Tibial artery (tissue), 4 donors: ENCODE measurements at regions not wholly inside any gene's neighbourhood (a gene's known extent, or its start where the extent isn't known, plus 50 kb on each side); places are given as distances from the start of the nearest gene placed in this dataset.

Experiments used
- DNase-seq, 2 donors: peaks; one replicate each; pipeline ENCODE4 v3.0.0-alpha.2; 2019
- H3K27ac ChIP-seq, 2 donors: fragments of 200-600 bp; sonication (generic) in 1 of 2; 1 replicate in 1 of 2; 2 replicates in 1 of 2; pipeline ENCODE4 v1.5.1; 2018 to 2019; ENCODE audit warnings: mild to moderate bottlenecking in 1 of 2
- H3K27me3 ChIP-seq, 2 donors: fragments of 200-600 bp; sonication (generic) in 1 of 2; one replicate each; pipeline versions ENCODE4 v1.5.1 to v1.6.0; 2016 to 2019
- H3K36me3 ChIP-seq, 3 donors: fragments of 200-600 bp; sonication (generic) in 2 of 3; one replicate each; pipeline ENCODE4 v1.5.1; 2016 to 2019; ENCODE audit warnings: mild to moderate bottlenecking in 2 of 3
- H3K4me1 ChIP-seq, 4 donors: fragments of 200-600 bp; sonication (generic) in 2 of 4; 1 replicate in 3 of 4; 2 replicates in 1 of 4; pipeline ENCODE4 v1.5.1; 2016 to 2019
- H3K4me3 ChIP-seq, 2 donors: fragments of 200-600 bp; sonication (generic) in 1 of 2; 1 replicate in 1 of 2; 2 replicates in 1 of 2; pipeline ENCODE4 v1.5.1; 2018 to 2019; ENCODE audit warnings: mild to moderate bottlenecking in 2 of 2
- H3K9me3 ChIP-seq, 3 donors: fragments of 200-600 bp; sonication (generic) in 1 of 3; one replicate each; pipeline ENCODE4 v1.5.1; 2016 to 2019
- intact Hi-C: fragments of 100-400 bp; cut with DNase I; formaldehyde crosslinking; loops from one replicate; pipeline ENCODE4 v1.15.0; 2023; ENCODE audit warnings: low total_unique reads
- TF ChIP-seq, protein P1 (sequence below), 2 experiments: fragments of 200-600 bp in 1 of 2; fragments of 450-650 bp in 1 of 2; IDR thresholded peaks; one replicate each; pipeline ENCODE4 v1.5.1; 2017 to 2019; ENCODE audit warnings: antibody characterized with exemption in 2 of 2, mild to moderate bottlenecking in 1 of 2, moderate library complexity in 1 of 2

DNA sequence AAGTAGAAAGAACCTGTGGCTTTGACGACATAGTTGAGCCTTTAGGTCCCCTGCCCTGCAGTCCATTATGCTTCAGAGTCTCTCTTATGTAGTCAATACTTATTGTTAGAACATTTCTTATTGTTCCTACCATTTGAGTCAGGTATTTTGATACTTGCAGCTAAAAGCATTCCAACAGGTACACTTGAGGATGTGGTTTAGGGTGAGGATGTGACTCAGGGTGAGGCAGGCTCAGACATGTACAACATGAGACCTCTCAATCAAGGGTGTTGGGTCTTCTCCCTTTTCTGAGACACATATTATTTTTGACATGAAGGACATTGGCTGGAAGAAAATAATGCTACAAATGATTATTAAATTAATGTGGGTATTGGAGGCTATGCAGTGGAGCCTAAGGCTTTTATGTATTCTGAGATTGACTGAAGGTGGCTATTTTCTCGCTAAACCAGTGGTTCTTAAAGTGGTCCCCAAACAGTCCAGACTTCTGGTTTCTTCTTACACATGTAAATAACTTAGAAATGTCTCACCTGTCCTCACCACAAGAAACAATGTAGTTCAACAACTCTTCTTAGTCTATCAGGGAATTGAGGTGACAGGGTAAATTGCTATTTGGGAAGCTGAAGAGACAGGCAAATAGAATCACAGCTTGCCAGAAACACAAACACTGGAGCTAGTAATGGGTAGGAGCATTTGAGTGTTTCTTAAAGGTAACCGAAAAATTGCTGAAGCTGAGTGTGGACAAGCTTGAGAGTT lies 135.5 kb upstream of the ZPLD1 start:
- Histone ChIP-seq H3K4me3 (no peak overlapping the region), H3K4me1 (no peaks in the 10 kb centered on the region), H3K27me3 (no peaks in the 10 kb centered on the region), H3K9me3 (no peaks in the 10 kb centered on the region), H3K36me3 (no peaks in the 10 kb centered on the region), H3K27ac (no peak overlapping the region)
- TF ChIP-seq, protein P1, sequence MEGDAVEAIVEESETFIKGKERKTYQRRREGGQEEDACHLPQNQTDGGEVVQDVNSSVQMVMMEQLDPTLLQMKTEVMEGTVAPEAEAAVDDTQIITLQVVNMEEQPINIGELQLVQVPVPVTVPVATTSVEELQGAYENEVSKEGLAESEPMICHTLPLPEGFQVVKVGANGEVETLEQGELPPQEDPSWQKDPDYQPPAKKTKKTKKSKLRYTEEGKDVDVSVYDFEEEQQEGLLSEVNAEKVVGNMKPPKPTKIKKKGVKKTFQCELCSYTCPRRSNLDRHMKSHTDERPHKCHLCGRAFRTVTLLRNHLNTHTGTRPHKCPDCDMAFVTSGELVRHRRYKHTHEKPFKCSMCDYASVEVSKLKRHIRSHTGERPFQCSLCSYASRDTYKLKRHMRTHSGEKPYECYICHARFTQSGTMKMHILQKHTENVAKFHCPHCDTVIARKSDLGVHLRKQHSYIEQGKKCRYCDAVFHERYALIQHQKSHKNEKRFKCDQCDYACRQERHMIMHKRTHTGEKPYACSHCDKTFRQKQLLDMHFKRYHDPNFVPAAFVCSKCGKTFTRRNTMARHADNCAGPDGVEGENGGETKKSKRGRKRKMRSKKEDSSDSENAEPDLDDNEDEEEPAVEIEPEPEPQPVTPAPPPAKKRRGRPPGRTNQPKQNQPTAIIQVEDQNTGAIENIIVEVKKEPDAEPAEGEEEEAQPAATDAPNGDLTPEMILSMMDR (IDR thresholded peaks at IDR 0.05) = no peak
- intact Hi-C loops = no loop called here
- no peak for DNase-seq

DNA sequence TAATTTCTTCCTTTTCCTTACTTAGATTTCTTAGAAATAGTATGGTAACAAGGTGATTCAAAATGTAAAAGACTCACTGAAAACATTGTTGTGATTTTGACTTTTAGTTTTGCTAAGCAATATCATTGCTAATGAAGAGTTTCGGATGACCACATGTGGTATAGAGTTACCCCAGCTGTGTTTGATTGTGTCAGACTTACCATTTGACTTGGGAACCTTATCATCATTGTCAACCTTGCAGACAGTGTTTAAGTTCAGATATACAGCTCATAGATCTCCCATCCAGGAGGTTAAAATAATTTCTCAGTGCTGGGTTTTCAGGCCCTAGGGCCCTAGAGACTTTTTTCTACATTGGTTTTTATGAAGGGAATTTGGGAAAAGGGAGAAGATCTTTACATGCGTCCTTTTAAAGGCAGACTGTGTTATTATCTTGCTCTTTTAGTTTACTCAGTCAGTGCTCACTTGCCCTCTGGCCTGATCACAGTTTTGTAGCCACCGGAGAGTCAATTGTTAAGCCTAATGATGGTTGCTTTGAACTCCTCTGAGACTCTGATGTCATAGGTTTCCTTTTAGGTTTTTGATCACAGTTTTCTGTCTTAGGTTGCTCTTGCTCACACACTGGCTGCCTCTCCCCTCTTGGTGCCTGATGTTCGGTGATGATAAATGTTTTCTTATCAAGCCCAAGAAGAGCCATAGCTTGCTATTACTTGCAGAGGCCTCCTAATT lies 133.5 kb upstream of the ZPLD1 start:
- no peaks in the 10 kb centered on the region for H3K27me3 ChIP-seq
- H3K9me3 ChIP-seq = no peaks in the 10 kb centered on the region
- intact Hi-C loops = no loop called here
- H3K4me1 ChIP-seq = no peaks in the 10 kb centered on the region
- H3K4me3 ChIP-seq = no peak overlapping the region
- TF ChIP-seq, protein P1 (IDR thresholded peaks at IDR 0.05) = no peak
- DNase-seq = no peak
- H3K27ac ChIP-seq = no peak overlapping the region
- no peaks in the 10 kb centered on the region for H3K36me3 ChIP-seq

DNA sequence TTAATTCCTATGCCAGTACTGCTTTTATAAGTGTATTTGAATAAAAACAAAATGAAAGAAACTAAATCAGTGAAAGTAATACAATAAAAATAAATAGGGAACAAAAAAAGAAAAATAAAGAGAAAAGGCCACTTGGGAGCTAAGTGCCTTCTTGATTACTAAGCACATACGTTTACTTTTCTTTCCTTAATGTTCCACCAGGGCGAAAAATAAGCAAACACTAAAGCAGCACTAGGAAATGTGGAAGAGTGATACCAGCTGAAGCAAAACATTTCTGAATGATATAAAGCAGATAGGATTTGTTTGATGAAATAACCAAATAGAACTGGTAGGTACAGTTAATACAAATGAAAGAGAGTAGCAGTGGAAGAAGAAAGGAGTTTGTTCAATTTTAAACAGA lies 132.8 kb upstream of the ZPLD1 start:
- H3K36me3 ChIP-seq = no peaks in the 10 kb centered on the region
- H3K9me3 ChIP-seq = no peaks in the 10 kb centered on the region
- intact Hi-C loops = no loop called here
- TF ChIP-seq, protein P1 (IDR thresholded peaks at IDR 0.05) = no peak
- DNase-seq = no peak
- H3K27me3 ChIP-seq = no peaks in the 10 kb centered on the region
- no peak overlapping the region for H3K4me3 ChIP-seq
- no peaks in the 10 kb centered on the region for H3K4me1 ChIP-seq
- no peak overlapping the region for H3K27ac ChIP-seq

DNA sequence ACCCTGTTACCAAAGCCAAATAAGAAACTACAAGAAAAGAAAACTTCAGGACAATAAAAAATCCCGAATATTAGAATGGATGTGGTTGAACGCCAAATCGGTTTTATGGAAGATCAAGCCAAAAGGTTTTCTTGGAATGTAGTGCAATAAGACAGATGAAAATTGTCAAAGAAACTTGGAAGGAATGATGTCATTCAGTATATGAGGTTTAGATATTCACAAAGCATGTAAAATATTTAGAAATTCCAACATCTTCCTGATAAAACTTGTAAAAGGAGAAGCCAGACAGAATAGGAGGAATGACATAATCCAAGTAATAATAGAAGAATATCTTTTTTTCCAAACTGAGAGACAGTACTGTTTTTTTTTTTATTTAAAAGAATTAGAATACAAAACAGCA lies 130.3 kb upstream of the ZPLD1 start:
- Histone ChIP-seq H3K27ac (no peak overlapping the region), H3K4me3 (no peak overlapping the region), H3K27me3 (no peaks in the 10 kb centered on the region), H3K9me3 (no peaks in the 10 kb centered on the region), H3K4me1 (no peaks in the 10 kb centered on the region), H3K36me3 (no peaks in the 10 kb centered on the region)
- intact Hi-C loops = no loop called here
- DNase-seq = no peak
- TF ChIP-seq, protein P1 (IDR thresholded peaks at IDR 0.05) = no peak

DNA sequence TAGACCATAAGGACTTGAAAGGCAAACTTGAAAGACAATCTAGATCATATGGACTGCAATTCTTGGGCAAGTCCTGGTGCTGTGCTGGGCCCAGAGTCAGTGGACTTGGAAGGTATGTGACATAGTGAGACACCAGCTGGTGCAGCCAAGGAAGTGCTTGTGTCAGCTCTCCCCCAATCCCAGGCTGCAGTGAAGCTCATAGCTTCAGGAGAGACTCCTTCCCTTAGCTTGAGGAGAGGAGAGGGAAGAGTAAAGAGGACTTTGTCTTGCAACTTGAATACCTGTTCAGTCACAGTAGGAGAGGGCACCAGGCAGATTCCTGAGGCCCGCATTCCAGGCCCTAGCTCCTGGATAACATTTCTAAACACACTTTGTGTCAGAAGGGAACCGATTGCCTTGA lies 127.4 kb upstream of the ZPLD1 start:
- Histone ChIP-seq H3K4me1 (no peaks in the 10 kb centered on the region), H3K27me3 (no peaks in the 10 kb centered on the region), H3K9me3 (no peaks in the 10 kb centered on the region), H3K27ac (no peak overlapping the region), H3K4me3 (no peak overlapping the region), H3K36me3 (no peaks in the 10 kb centered on the region)
- DNase-seq = no peak
- TF ChIP-seq, protein P1 (IDR thresholded peaks at IDR 0.05) = no peak
- intact Hi-C loops = no loop called here
